IMR-90 (cell line): ENCODE measurements at regions not wholly inside any gene's neighbourhood (a gene's known extent, or its start where the extent isn't known, plus 50 kb on each side); places are given as distances from the start of the nearest gene placed in this dataset.

Experiments
- ATAC-seq: fragments of 200-7000 bp; cut with Tn5 transposase; 2 replicates; pipeline ENCODE4 v1.9.1; 2020; ENCODE audit warnings: low read depth, mild to moderate bottlenecking, moderate library complexity
- BruUV-seq: library from RNA; stranded (reverse); fragments of 400-500 nt; replicated peaks from 2 replicates; lab custom pipeline; 2021; lab: Mats Ljungman, UMichigan
- CTCF ChIA-PET: fragments of 300-600 bp; formaldehyde crosslinking; extraction: SDS; loops from one replicate; lab custom pipeline; 2021; ENCODE audit warnings: antibody characterized with exemption; lab: Yijun Ruan, JAX
- POLR2A ChIA-PET: fragments of 300-600 bp; sonication (Branson Sonifier 250); formaldehyde crosslinking; loops from one replicate; lab custom pipeline; 2022; ENCODE audit warnings: antibody characterized with exemption; ENCODE audit not compliant: unreplicated experiment; lab: Charles Lee
- DNase-seq: peaks from one replicate; pipeline ENCODE4 v3.0.0; 2013
- H2AFZ ChIP-seq: replicated peaks from 2 replicates; pipeline ENCODE3; 2013; ENCODE audit warnings: low read length, mild to moderate bottlenecking; ENCODE audit not compliant: poor library complexity
- H2AK5ac ChIP-seq: 2 replicates; pipeline ENCODE4 v1.6.1; 2013; ENCODE audit warnings: low read depth, low read length, inconsistent platforms
- H2AK9ac ChIP-seq: replicated peaks from 2 replicates; pipeline ENCODE3; 2013; ENCODE audit warnings: mild to moderate bottlenecking, low read depth, low read length, moderate library complexity; ENCODE audit not compliant: poor library complexity
- H2BK120ac ChIP-seq: 2 replicates; pipeline ENCODE4 v1.6.1; 2013; ENCODE audit warnings: low read depth, low read length, inconsistent platforms
- H2BK15ac ChIP-seq: 3 replicates; pipeline ENCODE4 v1.6.1; 2013; ENCODE audit warnings: low read depth, low read length, inconsistent platforms
- H2BK20ac ChIP-seq: 2 replicates; pipeline ENCODE4 v1.6.1; 2013; ENCODE audit warnings: low read depth, mild to moderate bottlenecking, inconsistent platforms, low read length, moderate library complexity
- H2BK5ac ChIP-seq: 2 replicates; pipeline ENCODE4 v1.6.1; 2013; ENCODE audit warnings: mild to moderate bottlenecking, low read depth, low read length, inconsistent platforms; ENCODE audit not compliant: poor library complexity, severe bottlenecking
- H3K14ac ChIP-seq: replicated peaks from 2 replicates; pipeline ENCODE4 v1.6.1; 2013; ENCODE audit warnings: low read depth, low read length, inconsistent platforms
- H3K18ac ChIP-seq: 2 replicates; pipeline ENCODE4 v1.6.1; 2013; ENCODE audit warnings: low read depth, low read length, control low read depth
- H3K23ac ChIP-seq: 2 replicates; pipeline ENCODE4 v1.6.1; 2013; ENCODE audit warnings: low read depth, low read length, inconsistent platforms
- H3K27ac ChIP-seq: 2 replicates; pipeline ENCODE4 v1.5.1; 2013; ENCODE audit warnings: mild to moderate bottlenecking, control low read depth, low read length; ENCODE audit not compliant: insufficient read depth
- H3K27me3 ChIP-seq: 2 replicates; pipeline ENCODE4 v1.6.1; 2013; ENCODE audit warnings: low read length; ENCODE audit not compliant: control insufficient read depth, insufficient read depth
- H3K36me3 ChIP-seq: 2 replicates; pipeline ENCODE4 v1.6.1; 2013; ENCODE audit warnings: low read length, mixed read lengths; ENCODE audit not compliant: control insufficient read depth, insufficient read depth
- H3K4ac ChIP-seq: 2 replicates; pipeline ENCODE4 v1.6.1; 2013; ENCODE audit warnings: low read depth, low read length, inconsistent platforms
- H3K4me1 ChIP-seq: 2 replicates; pipeline ENCODE4 v1.6.1; 2013; ENCODE audit warnings: low read length, mixed read lengths; ENCODE audit not compliant: control insufficient read depth, insufficient read depth
- H3K4me2 ChIP-seq: 2 replicates; pipeline ENCODE4 v1.6.1; 2013; ENCODE audit warnings: low read depth, mild to moderate bottlenecking, control low read depth, low read length, moderate library complexity
- H3K4me3 ChIP-seq: 2 replicates; pipeline ENCODE4 v1.5.1; 2013; ENCODE audit warnings: low read depth, mild to moderate bottlenecking, control low read depth, low read length, moderate library complexity; ENCODE audit not compliant: insufficient read depth
- H3K56ac ChIP-seq: 2 replicates; pipeline ENCODE4 v1.6.1; 2013; ENCODE audit warnings: low read length, inconsistent platforms; ENCODE audit not compliant: insufficient read depth; ENCODE audit errors: extremely low read depth
- H3K79me1 ChIP-seq, 2 experiments: 2 replicates each; pipeline ENCODE4 v1.6.1; 2013; ENCODE audit warnings: low read length in 2 of 2, inconsistent platforms in 1 of 2, low read depth in 1 of 2
- H3K9ac ChIP-seq: 2 replicates; pipeline ENCODE4 v1.6.1; 2013; ENCODE audit warnings: low read depth, low read length, control low read depth
- H3K9me1 ChIP-seq: 2 replicates; pipeline ENCODE4 v1.6.1; 2013; ENCODE audit warnings: low read length, inconsistent platforms; ENCODE audit not compliant: insufficient read depth
- H3K9me3 ChIP-seq: 2 replicates; pipeline ENCODE4 v1.6.1; 2013; ENCODE audit warnings: low read length; ENCODE audit not compliant: control insufficient read depth, insufficient read depth
- H4K20me1 ChIP-seq: 2 replicates; pipeline ENCODE4 v1.6.1; 2013; ENCODE audit warnings: low read length, inconsistent platforms; ENCODE audit not compliant: insufficient read depth
- H4K5ac ChIP-seq: 2 replicates; pipeline ENCODE4 v1.6.1; 2013; ENCODE audit warnings: mild to moderate bottlenecking, low read depth, low read length, control low read depth
- H4K8ac ChIP-seq, 2 experiments: 2 replicates each; pipeline ENCODE4 v1.6.1; 2013; ENCODE audit warnings: low read depth in 2 of 2, low read length in 2 of 2, control low read depth in 1 of 2, inconsistent platforms in 1 of 2
- H4K91ac ChIP-seq: 2 replicates; pipeline ENCODE4 v1.6.1; 2013; ENCODE audit warnings: low read depth, low read length, inconsistent platforms; ENCODE audit not compliant: insufficient read depth
- FOS ChIP-seq: fragments of 150-350 bp; IDR thresholded peaks from 2 replicates; pipeline ENCODE4 v1.6.1; 2016; ENCODE audit warnings: low read depth, low read length
- WGBS, 2 experiments: methylation state at CpG; one replicate each; pipeline versions ENCODE4 v1.1.5 to v1.1.7; 2013; ENCODE audit warnings: missing lambda C conversion rate in 2 of 2; ENCODE audit not compliant: insufficient read length in 1 of 2; ENCODE audit errors: extremely low coverage in 2 of 2; 5-methylcytosine and 5-hydroxymethylcytosine counted together
- dilution Hi-C: fragments of 300-500 bp; cut with HindIII; formaldehyde crosslinking; loops from one replicate; pipeline ENCODE4 v1.14.3; 2018; ENCODE audit warnings: low sequenced_read_pairs; ENCODE audit not compliant: unreplicated experiment
- in situ Hi-C: fragments of 300-500 bp; cut with MboI; formaldehyde crosslinking; loops from 3 replicates; pipeline ENCODE4 v1.14.3; 2019; ENCODE audit warnings: low sequenced_read_pairs, inconsistent platforms, mixed read lengths
- intact Hi-C: fragments of 100-400 bp; cut with micrococcal nuclease; formaldehyde crosslinking; loops from 2 replicates; pipeline ENCODE4 v1.10.0; 2022

DNA sequence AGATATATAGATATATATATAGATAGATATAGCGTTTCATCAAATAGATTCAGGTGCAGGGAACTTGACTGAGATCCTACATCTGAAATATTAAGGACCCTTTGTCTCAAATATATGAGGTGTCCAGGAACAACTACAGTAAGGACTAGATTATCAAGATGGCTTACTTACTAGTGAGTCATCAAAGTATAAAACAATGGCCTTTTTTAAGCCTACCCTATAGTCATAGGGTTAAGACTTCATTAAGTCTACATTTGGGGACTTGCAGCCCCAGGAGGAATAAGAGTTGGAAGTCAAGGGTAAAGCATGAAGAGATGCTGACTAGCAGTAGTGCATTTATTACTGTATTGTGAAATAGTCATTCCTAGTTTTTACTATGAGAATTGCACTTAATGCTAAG, 1023.4 kb downstream of the CDH11 start:
- Histone ChIP-seq H2AK9ac (no peak overlapping the region), H4K8ac (no peak overlapping the region), H2BK5ac (no peak overlapping the region), H2BK20ac (no peak overlapping the region), H2AFZ (no peak overlapping the region), H2AK5ac (no peak overlapping the region), H3K36me3 (no peaks in the 10 kb centered on the region), H3K27ac (no peak overlapping the region), H3K56ac (no peak overlapping the region), H3K4ac (no peak overlapping the region), H4K20me1 (no peaks in the 10 kb centered on the region), H3K27me3 (no peaks in the 10 kb centered on the region), H3K4me3 (no peak overlapping the region), H3K14ac (no peak overlapping the region), H3K4me1 (peaks cover 4% of the 10 kb centered on the region; the same call in 1 of the 2 replicates), H3K9me1 (peaks cover 6% of the 10 kb centered on the region; the same call in 1 of the 2 replicates), H2BK15ac (no peak overlapping the region), H3K9me3 (no peaks in the 10 kb centered on the region), H3K18ac (no peak overlapping the region), H3K9ac (no peak overlapping the region), H3K23ac (no peak overlapping the region), H3K79me1 (no peaks in the 10 kb centered on the region), H3K4me2 (no peak overlapping the region), H2BK120ac (no peak overlapping the region), H4K5ac (no peak overlapping the region), H4K91ac (no peak overlapping the region)
- no peak for DNase-seq
- CTCF ChIA-PET = interaction anchor here (0.6 kb wide), 1 partner anchor 67 kb away, joined by 3 read pairs; no protein-coding TSS in a partner anchor
- intact Hi-C loops = loop anchor here (10.0 kb wide), 1 partner anchor 856 kb away; no protein-coding TSS in a partner anchor
- WGBS, 2 experiments = no CpG with 5 or more reads among the region's 1 CpG
- in situ Hi-C loops = loop anchor here (25.0 kb wide), 2 partner anchors 364 to 1014 kb away; partner anchors contain the start of gene CDH11
- no peak for TF ChIP-seq FOS
- no peak for ATAC-seq
- POLR2A ChIA-PET = no interaction called here
- BruUV-seq = no TSS peak
- dilution Hi-C loops = no loop called here
